NB4 (cell line): ENCODE measurements at regions not wholly inside any gene's neighbourhood (a gene's known extent, or its start where the extent isn't known, plus 50 kb on each side); places are given as distances from the start of the nearest gene placed in this dataset.

Experiments
- CTCF ChIP-seq: IDR thresholded peaks from one replicate; pipeline ENCODE4 v1.5.1; 2012; ENCODE audit warnings: low read depth, low read length
- MAX ChIP-seq: IDR thresholded peaks from 2 replicates; pipeline ENCODE4 v1.6.1; 2011; ENCODE audit warnings: low read depth, low read length
- POLR2A ChIP-seq: IDR thresholded peaks from 2 replicates; pipeline ENCODE4 v1.6.1; 2011; ENCODE audit warnings: mild to moderate bottlenecking; ENCODE audit not compliant: insufficient read length; ENCODE audit errors: extremely low read depth

DNA sequence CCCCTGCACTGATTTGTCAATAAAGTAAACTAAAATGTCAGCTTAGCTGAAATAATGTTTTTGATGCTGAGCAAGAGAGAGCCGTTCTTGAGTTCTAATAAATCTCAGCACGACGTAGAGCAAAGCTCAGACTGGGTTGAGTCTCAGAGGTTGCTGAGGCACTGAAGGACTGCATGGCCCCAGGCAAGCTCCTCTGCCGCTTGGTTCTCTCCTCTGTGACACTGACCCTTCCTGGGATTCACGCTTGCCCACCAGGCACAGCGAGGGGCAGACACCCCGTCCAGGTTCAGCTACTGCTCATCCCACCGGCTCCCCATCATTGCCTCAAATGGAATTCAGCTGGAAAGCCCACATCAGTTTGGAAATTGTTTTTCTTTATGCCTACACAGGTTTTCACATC, 129.8 kb downstream of the IRX2 start:
- TF ChIP-seq POLR2A (no peak), CTCF (no peak), MAX (no peak)
